OCI-LY3 (cell line): ENCODE measurements at regions not wholly inside any gene's neighbourhood (a gene's known extent, or its start where the extent isn't known, plus 50 kb on each side); places are given as distances from the start of the nearest gene placed in this dataset.

Experiments used
- EZH2phosphoT487 ChIP-seq: fragments of 200-600 bp; shearing (Covaris generic); IDR thresholded peaks from 2 replicates; pipeline ENCODE4 v1.6.1; 2018; ENCODE audit warnings: antibody characterized with exemption, mixed run types, low read depth
- TF ChIP-seq, protein P1 (sequence below): fragments of 200-600, 300-600 bp; sonication (generic); IDR thresholded peaks from 2 replicates; pipeline ENCODE4 v1.5.1; 2014; ENCODE audit warnings: antibody characterized with exemption, low read length, low read depth

DNA sequence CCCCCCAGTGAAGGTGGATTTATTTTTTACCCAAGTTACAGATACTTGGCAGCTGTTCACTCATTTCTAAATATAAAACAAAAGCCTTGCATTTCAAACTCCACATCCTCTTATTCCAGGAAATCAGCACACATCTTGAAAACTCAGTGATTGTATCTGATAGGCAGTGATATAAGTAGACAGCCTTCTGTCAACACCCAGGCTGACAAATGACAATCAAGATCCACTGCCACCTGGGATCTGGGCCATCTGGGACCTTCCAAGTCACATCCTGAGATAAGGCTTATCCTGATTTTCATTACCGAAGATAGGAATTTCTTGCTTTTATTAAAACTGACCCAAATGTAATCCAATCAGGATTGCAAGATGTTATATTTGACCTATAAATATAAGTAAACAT, 201.3 kb upstream of the PUM3 start:
- TF ChIP-seq EZH2phosphoT487 = no peak
- TF ChIP-seq, protein P1, sequence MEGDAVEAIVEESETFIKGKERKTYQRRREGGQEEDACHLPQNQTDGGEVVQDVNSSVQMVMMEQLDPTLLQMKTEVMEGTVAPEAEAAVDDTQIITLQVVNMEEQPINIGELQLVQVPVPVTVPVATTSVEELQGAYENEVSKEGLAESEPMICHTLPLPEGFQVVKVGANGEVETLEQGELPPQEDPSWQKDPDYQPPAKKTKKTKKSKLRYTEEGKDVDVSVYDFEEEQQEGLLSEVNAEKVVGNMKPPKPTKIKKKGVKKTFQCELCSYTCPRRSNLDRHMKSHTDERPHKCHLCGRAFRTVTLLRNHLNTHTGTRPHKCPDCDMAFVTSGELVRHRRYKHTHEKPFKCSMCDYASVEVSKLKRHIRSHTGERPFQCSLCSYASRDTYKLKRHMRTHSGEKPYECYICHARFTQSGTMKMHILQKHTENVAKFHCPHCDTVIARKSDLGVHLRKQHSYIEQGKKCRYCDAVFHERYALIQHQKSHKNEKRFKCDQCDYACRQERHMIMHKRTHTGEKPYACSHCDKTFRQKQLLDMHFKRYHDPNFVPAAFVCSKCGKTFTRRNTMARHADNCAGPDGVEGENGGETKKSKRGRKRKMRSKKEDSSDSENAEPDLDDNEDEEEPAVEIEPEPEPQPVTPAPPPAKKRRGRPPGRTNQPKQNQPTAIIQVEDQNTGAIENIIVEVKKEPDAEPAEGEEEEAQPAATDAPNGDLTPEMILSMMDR = no peak
